ENCODE measurements at regions not wholly inside any gene's neighbourhood (a gene's known extent, or its start where the extent isn't known, plus 50 kb on each side); places are given as distances from the start of the nearest gene placed in this dataset.

DNA sequence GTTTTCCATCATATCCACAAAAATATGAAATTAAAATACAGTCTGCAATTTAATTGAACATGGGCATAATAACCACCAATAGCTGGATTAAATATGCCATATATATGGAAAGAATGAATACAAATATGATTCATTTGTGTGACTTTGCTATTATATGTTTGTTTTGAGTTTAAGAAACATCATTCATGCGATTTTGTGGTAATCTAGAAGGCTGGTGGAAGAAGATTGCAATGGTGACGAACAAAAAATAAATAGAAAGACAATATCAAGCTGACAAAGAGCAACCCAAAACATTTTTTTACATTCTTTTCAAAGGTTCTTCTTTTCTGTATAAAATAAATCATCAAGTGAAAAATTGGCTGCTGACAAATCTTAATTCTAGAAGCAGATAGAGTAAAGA is 610.0 kb downstream of the MAT2B start:
- no peaks in the 10 kb centered on the region for H3K36me3 ChIP-seq (ENCODE audit: control insufficient read depth, insufficient read depth, low read length)

DNA sequence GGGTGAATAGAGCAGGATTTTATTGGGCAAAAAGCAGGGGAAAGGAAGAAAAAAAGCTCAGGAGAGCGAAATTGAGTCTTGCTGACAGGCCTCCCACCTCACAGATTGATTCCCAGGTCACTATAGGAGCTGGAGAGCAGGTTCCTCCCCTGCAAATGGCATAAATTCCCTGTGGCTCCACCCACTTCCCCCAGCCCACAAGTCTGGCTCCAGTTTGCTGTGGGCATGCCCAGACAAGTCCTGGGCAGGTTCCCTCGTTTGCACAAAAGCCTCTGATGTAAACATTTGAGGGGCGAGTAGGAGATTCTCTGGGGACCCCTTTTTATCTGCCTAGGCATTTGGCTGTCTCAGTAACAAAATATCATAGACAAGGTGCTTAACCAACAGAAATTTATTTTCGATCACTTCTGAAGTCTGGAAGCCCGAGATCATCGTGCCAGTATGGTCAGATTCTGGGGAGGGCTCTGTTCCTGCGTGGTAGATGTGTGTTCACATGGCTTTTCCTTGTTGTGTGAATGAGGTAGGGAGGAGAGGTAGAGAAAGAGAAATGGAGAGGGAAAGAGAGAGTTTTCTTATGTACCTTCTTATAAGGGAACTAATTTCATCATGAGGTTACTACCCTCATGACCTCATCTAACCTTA is 614.5 kb downstream of the MAT2B start:
- DNase-seq (ENCODE audit: low read depth) (peak; percentile 64), FAIRE-seq (no peak)
- TF ChIP-seq, protein P1, sequence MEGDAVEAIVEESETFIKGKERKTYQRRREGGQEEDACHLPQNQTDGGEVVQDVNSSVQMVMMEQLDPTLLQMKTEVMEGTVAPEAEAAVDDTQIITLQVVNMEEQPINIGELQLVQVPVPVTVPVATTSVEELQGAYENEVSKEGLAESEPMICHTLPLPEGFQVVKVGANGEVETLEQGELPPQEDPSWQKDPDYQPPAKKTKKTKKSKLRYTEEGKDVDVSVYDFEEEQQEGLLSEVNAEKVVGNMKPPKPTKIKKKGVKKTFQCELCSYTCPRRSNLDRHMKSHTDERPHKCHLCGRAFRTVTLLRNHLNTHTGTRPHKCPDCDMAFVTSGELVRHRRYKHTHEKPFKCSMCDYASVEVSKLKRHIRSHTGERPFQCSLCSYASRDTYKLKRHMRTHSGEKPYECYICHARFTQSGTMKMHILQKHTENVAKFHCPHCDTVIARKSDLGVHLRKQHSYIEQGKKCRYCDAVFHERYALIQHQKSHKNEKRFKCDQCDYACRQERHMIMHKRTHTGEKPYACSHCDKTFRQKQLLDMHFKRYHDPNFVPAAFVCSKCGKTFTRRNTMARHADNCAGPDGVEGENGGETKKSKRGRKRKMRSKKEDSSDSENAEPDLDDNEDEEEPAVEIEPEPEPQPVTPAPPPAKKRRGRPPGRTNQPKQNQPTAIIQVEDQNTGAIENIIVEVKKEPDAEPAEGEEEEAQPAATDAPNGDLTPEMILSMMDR (IDR thresholded peaks at IDR 0.05; ENCODE audit: insufficient read depth, low read length, severe bottlenecking) = no peak
- Histone ChIP-seq H3K27me3 (ENCODE audit: control insufficient read depth, insufficient read depth, low read length) (no peaks in the 10 kb centered on the region), H3K36me3 (ENCODE audit: control insufficient read depth, insufficient read depth, low read length) (no peaks in the 10 kb centered on the region), H3K4me3 (ENCODE audit: low read depth, low read length) (no peak overlapping the region)

More for the DNA sequence above, 610.0 kb downstream of the MAT2B start:
- no peaks in the 10 kb centered on the region for H3K27me3 ChIP-seq (ENCODE audit: control insufficient read depth, insufficient read depth, low read length)
- TF ChIP-seq, protein P1 (IDR thresholded peaks at IDR 0.05; ENCODE audit: insufficient read depth, low read length, severe bottlenecking) = no peak
- no peak overlapping the region for H3K4me3 ChIP-seq (ENCODE audit: low read depth, low read length)
- FAIRE-seq (no peak), DNase-seq (ENCODE audit: low read depth) (no peak)

DNA sequence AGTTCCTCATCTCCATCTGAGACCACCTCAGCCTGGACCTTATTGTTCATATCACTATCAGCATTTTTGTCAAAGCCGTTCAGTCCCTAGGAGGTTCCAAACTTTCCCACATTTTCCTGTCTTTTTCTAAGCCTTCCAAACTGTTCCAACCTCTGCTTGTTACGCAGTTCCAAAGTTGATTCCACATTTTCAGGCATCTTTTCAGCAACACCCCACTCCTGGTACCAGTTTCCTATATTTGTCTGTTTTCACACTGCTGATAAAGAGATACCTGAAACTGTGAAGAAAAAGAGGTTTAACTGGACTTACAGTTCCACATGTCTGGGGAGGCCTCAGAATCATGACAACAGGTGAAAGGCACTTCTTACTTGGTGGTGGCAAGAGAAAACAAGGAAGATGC is 622.1 kb downstream of the MAT2B start:
- TF ChIP-seq, protein P1 (IDR thresholded peaks at IDR 0.05; ENCODE audit: insufficient read depth, low read length, severe bottlenecking) = no peak

DNA sequence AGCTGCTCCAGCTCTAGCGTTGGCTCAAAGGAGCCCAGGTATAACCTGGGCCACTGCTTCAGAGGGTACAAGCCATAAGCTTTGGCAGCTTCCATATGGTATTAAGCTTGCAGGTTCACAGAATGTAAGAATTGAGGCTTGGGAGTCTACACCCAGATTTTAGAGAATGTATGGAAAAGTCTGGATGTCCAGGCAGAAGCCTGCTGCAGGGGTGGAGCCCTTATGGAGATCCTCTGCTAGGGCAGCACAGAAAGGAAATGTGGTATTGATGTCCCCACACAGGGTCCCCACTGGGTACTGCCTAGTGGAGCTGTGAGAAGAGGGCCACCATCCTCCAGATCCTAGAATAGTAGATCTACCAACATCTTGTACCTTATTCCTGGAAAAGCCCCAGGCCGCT is 626.9 kb downstream of the MAT2B start:
- DNase-seq (ENCODE audit: low read depth) (no peak), FAIRE-seq (no peak)
- TF ChIP-seq, protein P1 (IDR thresholded peaks at IDR 0.05; ENCODE audit: insufficient read depth, low read length, severe bottlenecking) = no peak
- Histone ChIP-seq H3K36me3 (ENCODE audit: control insufficient read depth, insufficient read depth, low read length) (no peaks in the 10 kb centered on the region), H3K27me3 (ENCODE audit: control insufficient read depth, insufficient read depth, low read length) (no peaks in the 10 kb centered on the region), H3K4me3 (ENCODE audit: low read depth, low read length) (no peak overlapping the region)

More for the DNA sequence above, 622.1 kb downstream of the MAT2B start:
- no peak for FAIRE-seq
- H3K27me3 ChIP-seq (ENCODE audit: control insufficient read depth, insufficient read depth, low read length) = no peaks in the 10 kb centered on the region
- no peak overlapping the region for H3K4me3 ChIP-seq (ENCODE audit: low read depth, low read length)
- no peak for DNase-seq (ENCODE audit: low read depth)
- H3K36me3 ChIP-seq (ENCODE audit: control insufficient read depth, insufficient read depth, low read length) = no peaks in the 10 kb centered on the region

DNA sequence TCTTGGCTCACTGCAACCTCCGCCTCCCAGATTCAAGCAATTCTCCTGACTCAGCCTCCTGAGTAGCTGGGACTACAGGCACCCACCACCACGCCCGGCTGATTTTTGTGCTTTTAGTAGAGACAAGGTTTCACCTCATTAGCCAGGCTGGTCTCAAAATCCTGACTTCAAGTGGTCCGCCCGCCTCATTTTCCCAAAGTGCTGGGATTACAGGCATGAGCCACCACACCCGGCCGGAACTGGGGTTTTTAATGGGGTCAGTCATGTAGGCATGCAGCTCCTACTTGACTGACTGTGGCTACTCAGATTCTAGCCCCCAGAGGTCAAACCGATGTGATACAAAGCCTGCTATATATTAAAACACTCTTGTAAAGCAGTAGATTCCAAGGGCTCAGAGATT is 631.7 kb downstream of the MAT2B start:
- Histone ChIP-seq H3K4me3 (ENCODE audit: low read depth, low read length) (no peak overlapping the region), H3K36me3 (ENCODE audit: control insufficient read depth, insufficient read depth, low read length) (no peaks in the 10 kb centered on the region), H3K27me3 (ENCODE audit: control insufficient read depth, insufficient read depth, low read length) (no peaks in the 10 kb centered on the region)
- DNase-seq (ENCODE audit: low read depth) (no peak), FAIRE-seq (no peak)
- TF ChIP-seq, protein P1 (IDR thresholded peaks at IDR 0.05; ENCODE audit: insufficient read depth, low read length, severe bottlenecking) = no peak

DNA sequence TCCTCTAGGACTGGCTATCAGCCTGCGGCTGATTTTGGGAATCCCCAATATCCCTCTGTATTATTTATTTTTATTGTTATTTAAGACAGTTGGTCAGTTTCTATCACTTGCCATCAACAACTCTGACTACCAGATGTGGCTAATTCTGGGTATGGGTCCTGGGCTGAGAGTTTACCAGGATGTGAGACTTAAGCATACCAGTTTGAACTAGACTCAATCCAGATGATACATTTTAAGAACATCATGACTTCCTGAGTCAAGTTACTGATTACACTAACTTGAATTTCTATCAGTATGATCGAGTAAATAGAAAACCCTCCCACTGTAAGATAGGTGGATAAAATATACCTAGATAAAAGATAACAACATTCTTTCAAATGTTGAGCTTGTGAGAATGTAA is 634.0 kb downstream of the MAT2B start:
- TF ChIP-seq, protein P1 (IDR thresholded peaks at IDR 0.05; ENCODE audit: insufficient read depth, low read length, severe bottlenecking) = no peak
- Histone ChIP-seq H3K27me3 (ENCODE audit: control insufficient read depth, insufficient read depth, low read length) (no peaks in the 10 kb centered on the region), H3K4me3 (ENCODE audit: low read depth, low read length) (no peak overlapping the region), H3K36me3 (ENCODE audit: control insufficient read depth, insufficient read depth, low read length) (no peaks in the 10 kb centered on the region)
- DNase-seq (ENCODE audit: low read depth) = no peak
- FAIRE-seq = no peak

Measured in bronchial epithelial cell (primary cell).